ENCODE measurements at regions not wholly inside any gene's neighbourhood (a gene's known extent, or its start where the extent isn't known, plus 50 kb on each side); places are given as distances from the start of the nearest gene placed in this dataset.

DNA sequence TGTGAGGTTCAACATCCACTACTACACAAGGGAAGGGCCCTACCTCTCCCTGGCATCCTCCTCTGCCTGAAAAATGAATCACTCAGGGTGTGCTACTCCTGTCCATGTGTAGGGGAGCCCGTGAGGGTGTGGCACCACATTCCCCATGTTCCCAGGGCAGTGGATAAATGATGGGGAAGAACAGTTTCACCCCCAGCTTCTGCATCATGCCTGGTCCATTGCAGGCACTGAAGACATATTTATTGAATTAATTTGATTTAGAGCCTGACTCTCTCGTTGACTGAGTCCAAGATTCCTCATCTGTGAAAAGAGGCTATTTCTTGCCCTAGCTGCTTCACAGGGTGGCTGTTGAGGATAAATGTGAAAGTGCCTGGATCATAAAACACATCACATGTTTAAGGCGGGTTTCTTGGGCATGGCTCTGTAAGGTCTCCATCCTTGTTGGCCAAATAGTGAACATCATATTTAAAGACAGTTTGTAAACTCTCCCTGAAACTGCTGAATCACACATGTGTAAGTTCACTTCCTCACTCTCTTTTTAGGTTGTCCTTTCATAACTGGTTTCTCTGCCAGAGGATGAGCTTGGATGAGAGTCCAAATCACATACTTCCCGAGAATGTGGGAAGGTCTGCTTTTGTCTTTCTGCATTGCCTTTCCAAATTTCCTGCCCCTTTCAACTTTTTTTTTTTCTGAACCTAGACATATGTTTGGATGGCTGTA lies 79.7 kb upstream of the FYN start:
- DNase-seq (ENCODE audit: low read depth in 4 of 6, low spot score in 6 of 6) = no peak
- 60% methylated on average over 1 of the region's 4 CpGs for WGBS (ENCODE audit: insufficient coverage)
- no peak overlapping the region for H3K27ac ChIP-seq (ENCODE audit: low read depth, low read length)

GRCh38 chr6:111956098-111956497 lies 82.8 kb upstream of the FYN start:
- whole genome bisulfite sequencing (ENCODE audit: insufficient coverage) = 86% methylated on average over 2 of the region's 2 CpGs
- H3K9me3 ChIP-seq (ENCODE audit: control insufficient read depth, insufficient read depth, low read length) = no peaks in the 10 kb centered on the region
- DNase-seq (ENCODE audit: low read depth in 4 of 6, low spot score in 6 of 6) = no peak
- no peak overlapping the region for H3K4me3 ChIP-seq (ENCODE audit: low read depth, low read length)
- no peaks in the 10 kb centered on the region for H3K36me3 ChIP-seq (ENCODE audit: control insufficient read depth, insufficient read depth, low read length)
- no peak overlapping the region for H3K27ac ChIP-seq (ENCODE audit: low read depth, low read length)
- no peaks in the 10 kb centered on the region for H3K27me3 ChIP-seq (ENCODE audit: control insufficient read depth, insufficient read depth, low read length)
- H3K4me1 ChIP-seq (ENCODE audit: control insufficient read depth, insufficient read depth, low read length) = peaks cover 9% of the 10 kb centered on the region

More for the DNA sequence above, 79.7 kb upstream of the FYN start:
- peaks cover 13% of the 10 kb centered on the region for H3K4me1 ChIP-seq (ENCODE audit: control insufficient read depth, insufficient read depth, low read length)
- no peaks in the 10 kb centered on the region for H3K27me3 ChIP-seq (ENCODE audit: control insufficient read depth, insufficient read depth, low read length)
- no peaks in the 10 kb centered on the region for H3K9me3 ChIP-seq (ENCODE audit: control insufficient read depth, insufficient read depth, low read length)
- H3K4me3 ChIP-seq (ENCODE audit: low read depth, low read length) = no peak overlapping the region
- no peaks in the 10 kb centered on the region for H3K36me3 ChIP-seq (ENCODE audit: control insufficient read depth, insufficient read depth, low read length)

DNA sequence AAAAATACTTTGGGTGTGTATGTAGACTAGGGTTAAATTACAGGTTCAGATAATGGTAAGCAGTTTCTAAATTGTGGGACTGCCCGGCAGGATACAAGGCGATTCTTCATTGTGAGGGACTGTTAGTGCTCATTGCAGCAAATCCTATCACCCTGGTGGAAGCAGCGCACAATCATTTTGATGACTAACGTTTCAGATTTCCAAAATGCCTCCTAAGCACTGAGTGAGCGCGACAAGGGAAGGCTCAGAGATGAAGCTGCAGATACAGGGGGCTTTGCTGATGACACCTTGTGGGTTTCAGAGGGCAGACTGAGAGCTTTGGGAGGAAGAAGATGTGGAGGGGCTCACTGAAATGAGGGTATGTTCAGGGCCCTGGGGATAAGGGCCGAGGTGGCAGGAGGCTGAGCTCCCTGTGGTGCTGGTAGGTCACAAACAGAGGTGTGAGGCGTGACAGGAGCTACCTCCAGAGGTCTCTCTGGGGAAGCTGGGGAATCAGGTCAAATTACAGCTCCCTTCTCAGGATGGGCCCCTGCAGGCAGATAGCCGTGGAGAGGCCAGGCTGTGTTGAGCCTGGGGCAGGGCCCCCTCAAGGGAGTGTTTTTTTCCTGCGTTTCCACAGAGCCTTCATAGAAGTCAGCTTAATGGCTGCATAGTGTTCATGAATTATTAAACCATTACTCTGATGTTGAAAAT lies 84.5 kb upstream of the FYN start:
- Histone ChIP-seq H3K9me3 (ENCODE audit: control insufficient read depth, insufficient read depth, low read length) (no peaks in the 10 kb centered on the region), H3K27me3 (ENCODE audit: control insufficient read depth, insufficient read depth, low read length) (no peaks in the 10 kb centered on the region), H3K4me3 (ENCODE audit: low read depth, low read length) (no peak overlapping the region), H3K27ac (ENCODE audit: low read depth, low read length) (no peak overlapping the region), H3K36me3 (ENCODE audit: control insufficient read depth, insufficient read depth, low read length) (no peaks in the 10 kb centered on the region), H3K4me1 (ENCODE audit: control insufficient read depth, insufficient read depth, low read length) (peaks cover 6% of the 10 kb centered on the region)
- WGBS (ENCODE audit: insufficient coverage) = 55% methylated on average over 9 of the region's 10 CpGs
- DNase-seq (ENCODE audit: low read depth in 4 of 6, low spot score in 6 of 6) = peak in 1 of 6 donors; percentile 72

- Histone ChIP-seq H3K36me3 (ENCODE audit: control insufficient read depth, insufficient read depth, low read length) (no peaks in the 10 kb centered on the region), H3K4me3 (ENCODE audit: low read depth, low read length) (no peak overlapping the region), H3K4me1 (ENCODE audit: control insufficient read depth, insufficient read depth, low read length) (peaks cover 6% of the 10 kb centered on the region), H3K27me3 (ENCODE audit: control insufficient read depth, insufficient read depth, low read length) (no peaks in the 10 kb centered on the region), H3K9me3 (ENCODE audit: control insufficient read depth, insufficient read depth, low read length) (no peaks in the 10 kb centered on the region), H3K27ac (ENCODE audit: low read depth, low read length) (no peak overlapping the region)
- no CpG with 5 or more reads among the region's 4 CpGs for WGBS (ENCODE audit: insufficient coverage)
- no peak for DNase-seq (ENCODE audit: low read depth in 4 of 6, low spot score in 6 of 6)
These were observed 85.3 kb upstream of the FYN start for GRCh38 chr6:111958534-111958933.

GRCh38 chr6:111959766-111960165 lies 86.5 kb upstream of the FYN start:
- peaks cover 6% of the 10 kb centered on the region for H3K4me1 ChIP-seq (ENCODE audit: control insufficient read depth, insufficient read depth, low read length)
- H3K9me3 ChIP-seq (ENCODE audit: control insufficient read depth, insufficient read depth, low read length) = no peaks in the 10 kb centered on the region
- no peak for DNase-seq (ENCODE audit: low read depth in 4 of 6, low spot score in 6 of 6)
- no peaks in the 10 kb centered on the region for H3K36me3 ChIP-seq (ENCODE audit: control insufficient read depth, insufficient read depth, low read length)
- WGBS (ENCODE audit: insufficient coverage) = 60% methylated on average over 1 of the region's 6 CpGs
- no peak overlapping the region for H3K27ac ChIP-seq (ENCODE audit: low read depth, low read length)
- H3K4me3 ChIP-seq (ENCODE audit: low read depth, low read length) = no peak overlapping the region
- H3K27me3 ChIP-seq (ENCODE audit: control insufficient read depth, insufficient read depth, low read length) = no peaks in the 10 kb centered on the region

- no peaks in the 10 kb centered on the region for H3K4me1 ChIP-seq (ENCODE audit: control insufficient read depth, insufficient read depth, low read length)
- H3K4me3 ChIP-seq (ENCODE audit: low read depth, low read length) = no peak overlapping the region
- 21% methylated on average over 1 of the region's 1 CpG for WGBS (ENCODE audit: insufficient coverage)
- H3K27me3 ChIP-seq (ENCODE audit: control insufficient read depth, insufficient read depth, low read length) = no peaks in the 10 kb centered on the region
- peak in 4 of 6 donors; percentile 50 to 83 (median 66) for DNase-seq (ENCODE audit: low read depth in 4 of 6, low spot score in 6 of 6)
- no peaks in the 10 kb centered on the region for H3K36me3 ChIP-seq (ENCODE audit: control insufficient read depth, insufficient read depth, low read length)
- no peak overlapping the region for H3K27ac ChIP-seq (ENCODE audit: low read depth, low read length)
- H3K9me3 ChIP-seq (ENCODE audit: control insufficient read depth, insufficient read depth, low read length) = no peaks in the 10 kb centered on the region
These were observed 86.8 kb upstream of the CCN6 start for GRCh38 chr6:111967131-111967530.

DNA sequence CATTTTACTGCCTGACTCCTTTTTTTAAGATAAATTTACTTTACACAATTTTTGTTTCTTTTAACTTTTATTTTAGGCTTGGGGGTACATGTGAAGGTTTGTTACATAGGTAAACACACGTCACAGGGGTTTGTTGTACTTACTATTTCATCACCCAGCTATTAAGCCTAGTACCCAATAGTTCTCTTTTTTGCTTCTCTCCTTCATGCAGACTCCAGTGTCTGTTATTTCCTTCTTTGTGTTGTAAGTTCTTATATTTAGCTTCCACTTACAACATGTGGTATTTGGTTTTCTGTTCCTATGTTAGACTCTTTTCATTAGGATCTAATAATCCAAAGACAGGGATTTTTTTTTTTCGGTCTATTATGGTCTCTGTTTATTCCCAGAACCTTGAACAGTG lies 83.5 kb upstream of the CCN6 start:
- no peaks in the 10 kb centered on the region for H3K36me3 ChIP-seq (ENCODE audit: control insufficient read depth, insufficient read depth, low read length)
- WGBS (ENCODE audit: insufficient coverage) = no CpG with 5 or more reads among the region's 2 CpGs
- H3K27me3 ChIP-seq (ENCODE audit: control insufficient read depth, insufficient read depth, low read length) = no peaks in the 10 kb centered on the region
- no peak for DNase-seq (ENCODE audit: low read depth in 4 of 6, low spot score in 6 of 6)
- no peak overlapping the region for H3K4me3 ChIP-seq (ENCODE audit: low read depth, low read length)
- H3K27ac ChIP-seq (ENCODE audit: low read depth, low read length) = no peak overlapping the region
- no peaks in the 10 kb centered on the region for H3K9me3 ChIP-seq (ENCODE audit: control insufficient read depth, insufficient read depth, low read length)
- H3K4me1 ChIP-seq (ENCODE audit: control insufficient read depth, insufficient read depth, low read length) = peaks cover 4% of the 10 kb centered on the region

DNA sequence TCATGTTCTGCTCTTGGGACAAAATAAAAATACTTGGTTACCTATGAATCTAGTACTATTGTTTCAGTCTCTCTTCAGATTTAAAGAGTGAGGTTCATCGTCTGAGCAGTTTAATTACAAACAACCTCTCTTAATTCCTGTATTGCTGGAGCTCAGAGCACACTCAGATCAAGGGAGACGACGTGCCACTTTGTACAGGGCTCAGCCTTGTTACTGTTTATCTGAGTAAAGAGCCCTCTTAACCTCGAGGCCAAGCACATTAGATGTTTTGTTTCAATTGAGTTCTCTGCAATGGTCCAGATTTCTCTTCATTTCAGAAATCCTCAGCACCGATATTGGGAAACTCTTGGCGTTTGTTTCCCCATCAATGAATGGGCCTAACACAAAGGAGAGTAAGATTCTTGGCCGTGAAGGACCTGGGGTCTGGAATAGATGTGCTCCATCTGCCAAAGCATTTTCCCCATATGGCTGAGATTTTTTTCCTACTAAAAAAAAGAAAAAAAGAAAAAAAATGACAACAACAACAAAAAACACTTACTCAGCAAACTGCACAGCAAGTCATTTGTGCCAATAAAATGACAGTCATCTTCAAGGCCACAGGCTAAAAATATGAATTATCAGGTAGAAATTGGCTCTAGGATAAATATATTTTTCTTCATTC lies 82.6 kb upstream of the CCN6 start:
- peaks cover 4% of the 10 kb centered on the region for H3K4me1 ChIP-seq (ENCODE audit: control insufficient read depth, insufficient read depth, low read length)
- no peaks in the 10 kb centered on the region for H3K9me3 ChIP-seq (ENCODE audit: control insufficient read depth, insufficient read depth, low read length)
- H3K27ac ChIP-seq (ENCODE audit: low read depth, low read length) = no peak overlapping the region
- H3K36me3 ChIP-seq (ENCODE audit: control insufficient read depth, insufficient read depth, low read length) = no peaks in the 10 kb centered on the region
- H3K4me3 ChIP-seq (ENCODE audit: low read depth, low read length) = no peak overlapping the region
- 48% methylated on average over 3 of the region's 7 CpGs for WGBS (ENCODE audit: insufficient coverage)
- DNase-seq (ENCODE audit: low read depth in 4 of 6, low spot score in 6 of 6) = peak in 1 of 6 donors; percentile 81
- H3K27me3 ChIP-seq (ENCODE audit: control insufficient read depth, insufficient read depth, low read length) = no peaks in the 10 kb centered on the region

- Histone ChIP-seq H3K9me3 (ENCODE audit: control insufficient read depth, insufficient read depth, low read length) (no peaks in the 10 kb centered on the region), H3K27me3 (ENCODE audit: control insufficient read depth, insufficient read depth, low read length) (no peaks in the 10 kb centered on the region), H3K36me3 (ENCODE audit: control insufficient read depth, insufficient read depth, low read length) (no peaks in the 10 kb centered on the region), H3K4me1 (ENCODE audit: control insufficient read depth, insufficient read depth, low read length) (peaks cover 4% of the 10 kb centered on the region), H3K4me3 (ENCODE audit: low read depth, low read length) (no peak overlapping the region), H3K27ac (ENCODE audit: low read depth, low read length) (no peak overlapping the region)
- no peak for DNase-seq (ENCODE audit: low read depth in 4 of 6, low spot score in 6 of 6)
- WGBS (ENCODE audit: insufficient coverage) = no CpG with 5 or more reads among the region's 5 CpGs
These were observed 81.9 kb upstream of the CCN6 start for GRCh38 chr6:111971866-111972532.
